ENCODE measurements at regions not wholly inside any gene's neighbourhood (a gene's known extent, or its start where the extent isn't known, plus 50 kb on each side); places are given as distances from the start of the nearest gene placed in this dataset.

GRCh38 chr4:116070283-116070682 lies 956.9 kb upstream of the NDST4 start:
- no peak for TF ChIP-seq CTCF (IDR thresholded peaks at IDR 0.05 in 8 of 11, conservative IDR thresholded peaks at IDR 0.05 in 3 of 11)
- no peaks in the 10 kb centered on the region for H3K36me3 ChIP-seq
- H3K4me1 ChIP-seq = no peaks in the 10 kb centered on the region
- no peaks in the 10 kb centered on the region for H3K27me3 ChIP-seq (replicated peaks in 1 of 7)
- no peak for DNase-seq
- no peaks in the 10 kb centered on the region for H3K9me3 ChIP-seq
- no peak overlapping the region for H3K4me3 ChIP-seq
- intact Hi-C loops (cut with DNase I; ENCODE audit: low total_unique reads) = no loop called here
- H3K27ac ChIP-seq = no peak overlapping the region

GRCh38 chr4:116066711-116067245 lies 953.4 kb upstream of the NDST4 start:
- Histone ChIP-seq H3K4me1 (no peaks in the 10 kb centered on the region), H3K36me3 (no peaks in the 10 kb centered on the region), H3K27ac (no peak overlapping the region), H3K27me3 (replicated peaks in 1 of 7) (no peaks in the 10 kb centered on the region), H3K4me3 (no peak overlapping the region), H3K9me3 (no peaks in the 10 kb centered on the region)
- no peak for TF ChIP-seq POLR2A (IDR thresholded peaks at IDR 0.05)
- TF ChIP-seq POLR2AphosphoS5 (IDR thresholded peaks at IDR 0.05) = no peak
- no peak for TF ChIP-seq CTCF (IDR thresholded peaks at IDR 0.05 in 8 of 11, conservative IDR thresholded peaks at IDR 0.05 in 3 of 11)
- DNase-seq = no peak
- intact Hi-C loops (cut with DNase I; ENCODE audit: low total_unique reads) = no loop called here
- WGBS, 5 donors = 79 to 88% (median 83%) methylated on average over 5 of the region's 5 CpGs

- TF ChIP-seq CTCF (IDR thresholded peaks at IDR 0.05 in 8 of 11, conservative IDR thresholded peaks at IDR 0.05 in 3 of 11) (no peak), POLR2AphosphoS5 (IDR thresholded peaks at IDR 0.05) (no peak), POLR2A (IDR thresholded peaks at IDR 0.05) (no peak)
- no peaks in the 10 kb centered on the region for H3K27me3 ChIP-seq (replicated peaks in 1 of 7)
- WGBS, 5 donors = 85 to 94% (median 89%) methylated on average over 2 of the region's 2 CpGs
- DNase-seq = no peak
- H3K4me1 ChIP-seq = no peaks in the 10 kb centered on the region
- intact Hi-C loops (cut with DNase I; ENCODE audit: low total_unique reads) = no loop called here
- H3K36me3 ChIP-seq = no peaks in the 10 kb centered on the region
- H3K9me3 ChIP-seq = no peaks in the 10 kb centered on the region
- H3K27ac ChIP-seq = no peak overlapping the region
- H3K4me3 ChIP-seq = no peak overlapping the region
Observed at GRCh38 chr4:116064331-116064730, 950.9 kb upstream of the NDST4 start.

GRCh38 chr4:116059361-116059760 lies 945.9 kb upstream of the NDST4 start:
- Histone ChIP-seq H3K4me3 (no peak overlapping the region), H3K27ac (no peak overlapping the region), H3K4me1 (no peaks in the 10 kb centered on the region), H3K27me3 (replicated peaks in 1 of 7) (no peaks in the 10 kb centered on the region), H3K36me3 (no peaks in the 10 kb centered on the region), H3K9me3 (no peaks in the 10 kb centered on the region)
- intact Hi-C loops (cut with DNase I; ENCODE audit: low total_unique reads) = no loop called here
- DNase-seq = no peak
- 54 to 74% (median 68%) methylated on average over 1 of the region's 1 CpG for WGBS, 5 donors
- TF ChIP-seq POLR2A (IDR thresholded peaks at IDR 0.05) (no peak), CTCF (IDR thresholded peaks at IDR 0.05 in 8 of 11, conservative IDR thresholded peaks at IDR 0.05 in 3 of 11) (no peak), POLR2AphosphoS5 (IDR thresholded peaks at IDR 0.05) (no peak)
